A549 (cell line): ENCODE measurements at regions not wholly inside any gene's neighbourhood (a gene's known extent, or its start where the extent isn't known, plus 50 kb on each side); places are given as distances from the start of the nearest gene placed in this dataset.

Experiments used
- ATAC-seq, 2 experiments: fragments of 200-7000 bp in 1 of 2; fragments of >200 bp in 1 of 2; cut with Nextera tagmentation in 1 of 2; cut with Tn5 transposase in 1 of 2; 3 replicates each; pipeline versions ENCODE4 v1.8.0 to v1.9.1; 2018 to 2020; ENCODE audit warnings: mild to moderate bottlenecking in 1 of 2, moderate library complexity in 1 of 2
- CTCF ChIA-PET: fragments of 300-600 bp; sonication (Branson Sonifier 250); formaldehyde crosslinking; extraction: SDS; loops from one replicate; lab custom pipeline; 2021; ENCODE audit warnings: antibody characterized with exemption, inconsistent platforms; lab: Yijun Ruan, JAX
- POLR2A ChIA-PET: fragments of 350-600 bp; formaldehyde crosslinking; extraction: SDS; loops from one replicate; lab custom pipeline; 2021; ENCODE audit warnings: antibody characterized with exemption, inconsistent platforms; lab: Yijun Ruan, JAX
- DNase-seq, 2 experiments: peaks; one replicate each; pipeline versions ENCODE4 v3.0.0 to v3.0.0-alpha.2; 2011 to 2016; ENCODE audit warnings: low read depth in 1 of 2, low spot score in 1 of 2
- FAIRE-seq: peaks from 2 replicates; lab custom pipeline; 2011; peaks lifted over from hg19 to GRCh38; lab: Jason Lieb, UNC
- H3K27ac ChIP-seq, 2 experiments: fragments of >200 bp; sonication (Bioruptor Twin); formaldehyde crosslinking; 3 replicates each; pipeline ENCODE4 v1.5.1; 2016 to 2017
- H3K4me1 ChIP-seq: fragments of >200 bp; sonication (Bioruptor Twin); formaldehyde crosslinking; 3 replicates; pipeline ENCODE4 v1.6.1; 2016
- H3K4me2 ChIP-seq: fragments of >200 bp; sonication (Bioruptor Twin); formaldehyde crosslinking; 3 replicates; pipeline ENCODE4 v1.6.1; 2016
- H3K4me3 ChIP-seq: fragments of >200 bp; sonication (Bioruptor Twin); formaldehyde crosslinking; 3 replicates; pipeline ENCODE4 v1.5.1; 2016
- H3K9me3 ChIP-seq: fragments of >200 bp; sonication (Bioruptor Twin); formaldehyde crosslinking; 3 replicates; pipeline ENCODE4 v1.6.1; 2016
- CBX8 ChIP-seq: fragments of 200-600 bp; sonication (generic); IDR thresholded peaks from 2 replicates; pipeline ENCODE4 v1.6.1; 2016
- CEBPB ChIP-seq, 2 experiments: fragments of >200 bp in 1 of 2; sonication (Bioruptor Twin) in 1 of 2; formaldehyde crosslinking in 1 of 2; IDR thresholded peaks; 2 replicates each; pipeline ENCODE4 v1.6.1; 2012 to 2016
- EHF ChIP-seq: fragments of 250-450 bp; sonication (Bioruptor Pico); IDR thresholded peaks from 2 replicates; pipeline ENCODE4 v1.5.0; 2020; ENCODE audit warnings: mild to moderate bottlenecking
- EHMT2 ChIP-seq: fragments of 200-600 bp; sonication (generic); IDR thresholded peaks from 2 replicates; pipeline ENCODE4 v1.6.1; 2016; ENCODE audit warnings: antibody characterized with exemption, low read depth, mild to moderate bottlenecking, moderate library complexity
- FOSB ChIP-seq: fragments of 250-450 bp; sonication (Bioruptor Pico); IDR thresholded peaks from 2 replicates; pipeline ENCODE4 v1.5.0; 2020; ENCODE audit warnings: mild to moderate bottlenecking, moderate library complexity
- HOXB13 ChIP-seq: fragments of 250-450 bp; sonication (Bioruptor Pico); IDR thresholded peaks from 2 replicates; pipeline ENCODE4 v1.5.0; 2020; ENCODE audit warnings: low read depth, mild to moderate bottlenecking, moderate library complexity
- JUN ChIP-seq, 2 experiments: fragments of >200 bp; sonication (Bioruptor Twin); formaldehyde crosslinking; IDR thresholded peaks; 2 replicates in 1 of 2; 3 replicates in 1 of 2; pipeline ENCODE4 v1.6.1; 2016 to 2017
- KDM5A ChIP-seq: fragments of 200-600 bp; sonication (generic); IDR thresholded peaks from 2 replicates; pipeline ENCODE4 v1.6.1; 2016; ENCODE audit warnings: antibody characterized with exemption, mild to moderate bottlenecking
- MAFK ChIP-seq: fragments of 450-650 bp; IDR thresholded peaks from 2 replicates; pipeline ENCODE4 v1.6.1; 2014; ENCODE audit not compliant: partially characterized antibody
- MAZ ChIP-seq: fragments of 150-350 bp; IDR thresholded peaks from 2 replicates; pipeline ENCODE4 v1.6.1; 2014; ENCODE audit warnings: antibody characterized with exemption, low read depth, low read length, borderline replicate concordance
- PHF8 ChIP-seq: fragments of 200-600 bp; sonication (generic); IDR thresholded peaks from 2 replicates; pipeline ENCODE4 v1.6.1; 2016; ENCODE audit warnings: low read depth, mild to moderate bottlenecking, antibody characterized with exemption, moderate library complexity, borderline replicate concordance
- RAD21 ChIP-seq, 2 experiments: fragments of >200 bp in 1 of 2; sonication (Bioruptor Twin) in 1 of 2; formaldehyde crosslinking in 1 of 2; IDR thresholded peaks in 1 of 2; conservative IDR thresholded peaks in 1 of 2; 2 replicates in 1 of 2; 3 replicates in 1 of 2; pipeline ENCODE4 v1.6.1; 2012 to 2018; ENCODE audit warnings: inconsistent platforms in 1 of 2
- RNF2 ChIP-seq: fragments of 200-600 bp; sonication (generic); IDR thresholded peaks from 2 replicates; pipeline ENCODE4 v1.6.1; 2016; ENCODE audit warnings: low read depth, mild to moderate bottlenecking, antibody characterized with exemption, moderate library complexity, borderline replicate concordance
- SREBF2 ChIP-seq: fragments of 450-650 bp; IDR thresholded peaks from 2 replicates; pipeline ENCODE4 v1.6.1; 2014; ENCODE audit warnings: mild to moderate bottlenecking, moderate library complexity
- ZNF302 ChIP-seq: fragments of 250-450 bp; sonication (Bioruptor Pico); IDR thresholded peaks from 2 replicates; pipeline ENCODE4 v1.9.0; 2021; ENCODE audit warnings: inconsistent platforms, mild to moderate bottlenecking, moderate library complexity
- WGBS: methylation state at CpG from one replicate; pipeline ENCODE4 v1.1.6; 2017; ENCODE audit errors: missing lambda C conversion rate; 5-methylcytosine and 5-hydroxymethylcytosine counted together
- TF ChIP-seq, protein P1 (sequence below): fragments of >200 bp; sonication (Bioruptor Twin); formaldehyde crosslinking; IDR thresholded peaks from 3 replicates; pipeline ENCODE4 v1.6.1; 2016
- TF ChIP-seq, protein P2 (sequence below): fragments of 450-650 bp; IDR thresholded peaks from 2 replicates; pipeline ENCODE4 v1.6.1; 2014; ENCODE audit warnings: antibody characterized with exemption
- TF ChIP-seq, protein P3 (sequence below): fragments of 250-450 bp; sonication (Bioruptor Pico); IDR thresholded peaks from 2 replicates; pipeline ENCODE4 v1.5.0; 2021; ENCODE audit warnings: mild to moderate bottlenecking, moderate library complexity, borderline replicate concordance

DNA sequence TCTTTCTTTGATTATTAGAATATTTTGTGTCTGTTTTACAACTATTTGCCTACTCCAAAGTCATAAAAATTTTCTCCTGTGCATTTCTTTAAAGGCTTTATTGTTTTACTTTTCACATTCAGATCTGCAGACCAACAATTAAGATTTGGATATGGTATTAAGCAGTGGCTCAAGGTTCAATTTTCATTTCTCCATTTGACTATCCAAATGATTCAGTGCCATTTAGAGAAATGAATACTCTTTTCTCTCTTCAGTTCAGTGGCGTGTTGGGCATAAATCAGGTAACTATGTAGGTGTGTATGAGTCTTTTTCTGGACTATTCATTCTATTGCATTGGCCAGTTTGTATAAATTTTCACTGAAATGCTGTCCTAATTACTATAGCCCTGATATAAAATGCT is 57.3 kb upstream of the IL1R1 start (continued):
- TF ChIP-seq MAZ (no peak), PHF8 (no peak), CEBPB (IDR thresholded peaks at IDR 0.05) (no peak), JUN (IDR thresholded peaks at IDR 0.05) (no peak), MAFK (no peak), EHF (CRISPR knock-in tag) (no peak)
- TF ChIP-seq, protein P1, sequence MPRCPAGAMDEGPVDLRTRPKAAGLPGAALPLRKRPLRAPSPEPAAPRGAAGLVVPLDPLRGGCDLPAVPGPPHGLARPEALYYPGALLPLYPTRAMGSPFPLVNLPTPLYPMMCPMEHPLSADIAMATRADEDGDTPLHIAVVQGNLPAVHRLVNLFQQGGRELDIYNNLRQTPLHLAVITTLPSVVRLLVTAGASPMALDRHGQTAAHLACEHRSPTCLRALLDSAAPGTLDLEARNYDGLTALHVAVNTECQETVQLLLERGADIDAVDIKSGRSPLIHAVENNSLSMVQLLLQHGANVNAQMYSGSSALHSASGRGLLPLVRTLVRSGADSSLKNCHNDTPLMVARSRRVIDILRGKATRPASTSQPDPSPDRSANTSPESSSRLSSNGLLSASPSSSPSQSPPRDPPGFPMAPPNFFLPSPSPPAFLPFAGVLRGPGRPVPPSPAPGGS: no peak

DNA sequence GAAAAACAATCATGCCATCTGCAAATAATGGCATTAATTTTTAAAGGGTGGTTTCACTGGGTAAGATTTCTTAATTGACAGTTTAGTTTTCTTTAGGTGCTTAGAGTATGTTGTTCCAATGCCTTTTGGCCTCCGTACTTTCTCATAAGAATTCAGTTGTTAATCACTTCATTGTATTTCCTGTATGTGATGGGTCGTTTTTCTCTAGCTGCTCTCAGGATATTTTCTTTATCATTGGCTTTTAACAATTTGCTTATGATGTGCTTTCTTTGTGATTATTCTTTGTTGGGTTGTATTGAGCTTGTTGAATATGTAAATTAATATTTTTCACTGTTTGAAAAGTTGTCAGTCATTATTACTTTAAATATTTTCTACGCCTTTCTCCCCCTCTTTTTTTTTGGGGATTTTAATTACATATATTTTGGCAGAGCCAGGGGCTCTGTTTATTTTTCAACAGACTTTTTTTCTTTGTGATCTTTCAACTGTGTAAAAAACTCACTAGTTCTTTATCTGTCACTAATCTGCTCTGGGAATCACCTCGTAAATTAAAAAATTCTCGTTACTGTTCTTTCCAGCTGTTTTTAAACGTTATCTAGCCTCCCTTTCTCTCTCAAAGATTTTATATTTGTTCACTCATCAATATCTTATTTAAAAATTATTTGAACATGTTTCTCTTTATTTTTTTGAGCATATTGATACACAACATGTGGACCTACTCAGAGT is 56.2 kb upstream of the IL1R1 start:
- FAIRE-seq (no peak), DNase-seq (no peak), ATAC-seq (no peak)
- ChIA-PET CTCF (interaction anchor here (1.0 to 1.4 kb wide), 2 partner anchors 12 to 66 kb away, joined by 3 to 6 read pairs; no protein-coding TSS in a partner anchor), POLR2A (interaction anchor here (0.6 kb wide), 1 partner anchor 145 kb away, joined by 3 read pairs; no protein-coding TSS in a partner anchor)
- H3K9me3 ChIP-seq: peaks cover 9% of the 10 kb centered on the region; the same call in 1 of the 3 replicates
- H3K4me2 ChIP-seq: no peak overlapping the region
- TF ChIP-seq EHF (CRISPR knock-in tag) (no peak), SREBF2 (no peak), ZNF302 (CRISPR knock-in tag) (no peak), CBX8 (no peak), RAD21 (conservative IDR thresholded peaks at IDR 0.05 in 1 of 2, IDR thresholded peaks at IDR 0.05 in 1 of 2) (no peak)
- TF ChIP-seq, protein P2, sequence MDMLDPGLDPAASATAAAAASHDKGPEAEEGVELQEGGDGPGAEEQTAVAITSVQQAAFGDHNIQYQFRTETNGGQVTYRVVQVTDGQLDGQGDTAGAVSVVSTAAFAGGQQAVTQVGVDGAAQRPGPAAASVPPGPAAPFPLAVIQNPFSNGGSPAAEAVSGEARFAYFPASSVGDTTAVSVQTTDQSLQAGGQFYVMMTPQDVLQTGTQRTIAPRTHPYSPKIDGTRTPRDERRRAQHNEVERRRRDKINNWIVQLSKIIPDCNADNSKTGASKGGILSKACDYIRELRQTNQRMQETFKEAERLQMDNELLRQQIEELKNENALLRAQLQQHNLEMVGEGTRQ: no peak
- peaks cover 29% of the 10 kb centered on the region for H3K4me1 ChIP-seq
- H3K27ac ChIP-seq: no peak overlapping the region
- no peak overlapping the region for H3K4me3 ChIP-seq
- WGBS: 85% methylated on average over 6 of the region's 6 CpGs

DNA sequence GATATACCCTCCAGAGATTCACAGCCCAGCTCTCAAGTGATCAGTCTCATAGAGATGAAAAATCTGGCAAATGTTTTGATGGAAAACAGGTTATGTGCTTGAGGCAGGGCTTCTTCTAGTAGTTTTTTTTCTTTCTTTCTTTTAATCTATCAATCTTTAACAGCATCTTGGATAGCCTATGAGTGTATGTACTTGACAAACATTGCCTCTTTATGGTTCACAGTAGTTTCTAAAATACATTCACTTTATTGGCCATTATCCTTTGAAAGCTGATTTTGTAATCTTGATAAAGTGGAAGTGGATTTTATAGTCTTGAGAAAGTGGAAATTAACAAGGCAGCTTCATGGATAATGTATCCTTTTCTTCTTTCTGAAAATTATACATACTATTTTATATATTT is 51.4 kb upstream of the IL1R1 start:
- no peak overlapping the region for H3K4me3 ChIP-seq
- DNase-seq (no peak), ATAC-seq (no peak), FAIRE-seq (no peak)
- ChIA-PET POLR2A (no interaction called here), CTCF (interaction anchor here (0.9 to 1.2 kb wide), 3 partner anchors 17 to 58 kb away, joined by 3 read pairs; no protein-coding TSS in a partner anchor)
- H3K4me1 ChIP-seq: peaks cover 19% of the 10 kb centered on the region
- H3K27ac ChIP-seq: no peak overlapping the region
- peaks cover 9% of the 10 kb centered on the region; the same call in 1 of the 3 replicates for H3K9me3 ChIP-seq
- no peak for TF ChIP-seq HOXB13 (CRISPR knock-in tag)
- TF ChIP-seq RNF2: no peak
- no peak for TF ChIP-seq KDM5A
- no peak for TF ChIP-seq MAZ
- no peak overlapping the region for H3K4me2 ChIP-seq

DNA sequence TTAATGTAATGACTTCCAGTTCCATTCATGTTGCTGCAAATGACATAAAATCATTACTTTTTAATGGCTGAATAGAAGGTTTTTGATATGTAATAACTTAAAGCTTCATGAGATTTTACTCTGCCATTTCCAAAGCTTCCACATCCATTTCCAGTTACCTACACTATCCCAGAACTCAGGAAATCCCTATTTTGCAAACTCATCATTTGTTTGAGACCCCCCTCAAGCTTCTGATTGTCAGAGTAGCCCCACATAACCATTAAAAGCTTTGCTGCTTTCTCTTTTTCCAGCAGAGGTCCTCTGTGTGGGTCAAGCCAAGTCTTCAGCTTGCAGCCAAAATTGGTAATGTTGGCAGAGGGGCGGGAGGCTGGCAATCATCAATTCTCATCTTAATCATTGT is 50.6 kb upstream of the IL1R1 start:
- TF ChIP-seq EHMT2 (no peak), RNF2 (no peak), MAFK (peak; percentile 64), FOSB (CRISPR knock-in tag) (no peak)
- TF ChIP-seq, protein P3, sequence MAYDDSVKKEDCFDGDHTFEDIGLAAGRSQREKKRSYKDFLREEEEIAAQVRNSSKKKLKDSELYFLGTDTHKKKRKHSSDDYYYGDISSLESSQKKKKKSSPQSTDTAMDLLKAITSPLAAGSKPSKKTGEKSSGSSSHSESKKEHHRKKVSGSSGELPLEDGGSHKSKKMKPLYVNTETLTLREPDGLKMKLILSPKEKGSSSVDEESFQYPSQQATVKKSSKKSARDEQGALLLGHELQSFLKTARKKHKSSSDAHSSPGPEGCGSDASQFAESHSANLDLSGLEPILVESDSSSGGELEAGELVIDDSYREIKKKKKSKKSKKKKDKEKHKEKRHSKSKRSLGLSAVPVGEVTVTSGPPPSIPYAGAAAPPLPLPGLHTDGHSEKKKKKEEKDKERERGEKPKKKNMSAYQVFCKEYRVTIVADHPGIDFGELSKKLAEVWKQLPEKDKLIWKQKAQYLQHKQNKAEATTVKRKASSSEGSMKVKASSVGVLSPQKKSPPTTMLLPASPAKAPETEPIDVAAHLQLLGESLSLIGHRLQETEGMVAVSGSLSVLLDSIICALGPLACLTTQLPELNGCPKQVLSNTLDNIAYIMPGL: no peak
- TF ChIP-seq, all 56 proteins: peak for 1
- Histone ChIP-seq H3K4me3 (no peak overlapping the region), H3K9me3 (peaks cover 9% of the 10 kb centered on the region; the same call in 1 of the 3 replicates), H3K4me1 (peaks cover 23% of the 10 kb centered on the region), H3K27ac (0 out of 6 replicates have a peak overlapping the region, but pooled peaks of 1 of the 2 experiments have one; percentile 21), H3K4me2 (no peak overlapping the region)
- ChIA-PET CTCF (interaction anchor here (0.8 to 1.5 kb wide), 6 partner anchors 9 to 72 kb away, joined by 3 to 7 read pairs (median 3); no protein-coding TSS in a partner anchor), POLR2A (no interaction called here)
- FAIRE-seq: no peak
- ATAC-seq: no peak
- 96% methylated on average over 1 of the region's 1 CpG for WGBS
- no peak for DNase-seq
